ENCODE measurements at regions not wholly inside any gene's neighbourhood (a gene's known extent, or its start where the extent isn't known, plus 50 kb on each side); places are given as distances from the start of the nearest gene placed in this dataset.

DNA sequence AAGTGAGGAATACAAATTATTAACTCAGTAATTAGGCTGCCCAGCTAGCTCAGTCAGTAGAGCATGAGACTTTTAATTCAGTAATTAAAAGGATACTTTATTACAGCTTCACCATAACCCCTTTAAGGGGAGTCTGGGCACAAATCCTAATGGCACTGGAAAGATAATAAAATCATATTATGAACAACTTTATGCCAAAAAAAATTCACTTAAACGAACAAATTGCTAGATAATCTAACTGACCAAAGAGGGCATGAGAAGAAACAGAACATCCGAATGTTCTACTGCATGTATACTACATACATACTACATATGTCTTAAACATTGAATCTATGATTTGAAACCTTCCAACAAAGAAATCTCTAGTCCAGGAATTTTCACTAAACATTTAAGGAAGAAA, 159.5 kb downstream of the CYP26B1 start:
- TF ChIP-seq, protein P1, sequence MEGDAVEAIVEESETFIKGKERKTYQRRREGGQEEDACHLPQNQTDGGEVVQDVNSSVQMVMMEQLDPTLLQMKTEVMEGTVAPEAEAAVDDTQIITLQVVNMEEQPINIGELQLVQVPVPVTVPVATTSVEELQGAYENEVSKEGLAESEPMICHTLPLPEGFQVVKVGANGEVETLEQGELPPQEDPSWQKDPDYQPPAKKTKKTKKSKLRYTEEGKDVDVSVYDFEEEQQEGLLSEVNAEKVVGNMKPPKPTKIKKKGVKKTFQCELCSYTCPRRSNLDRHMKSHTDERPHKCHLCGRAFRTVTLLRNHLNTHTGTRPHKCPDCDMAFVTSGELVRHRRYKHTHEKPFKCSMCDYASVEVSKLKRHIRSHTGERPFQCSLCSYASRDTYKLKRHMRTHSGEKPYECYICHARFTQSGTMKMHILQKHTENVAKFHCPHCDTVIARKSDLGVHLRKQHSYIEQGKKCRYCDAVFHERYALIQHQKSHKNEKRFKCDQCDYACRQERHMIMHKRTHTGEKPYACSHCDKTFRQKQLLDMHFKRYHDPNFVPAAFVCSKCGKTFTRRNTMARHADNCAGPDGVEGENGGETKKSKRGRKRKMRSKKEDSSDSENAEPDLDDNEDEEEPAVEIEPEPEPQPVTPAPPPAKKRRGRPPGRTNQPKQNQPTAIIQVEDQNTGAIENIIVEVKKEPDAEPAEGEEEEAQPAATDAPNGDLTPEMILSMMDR (IDR thresholded peaks at IDR 0.05), result no peak
- no peak for TF ChIP-seq POLR2A (IDR thresholded peaks at IDR 0.05)
